MM.1S (cell line): ENCODE measurements at regions not wholly inside any gene's neighbourhood (a gene's known extent, or its start where the extent isn't known, plus 50 kb on each side); places are given as distances from the start of the nearest gene placed in this dataset.

Experiments used
- EZH2phosphoT487 ChIP-seq: fragments of 300-600 bp; sonication (generic); IDR thresholded peaks from 2 replicates; pipeline ENCODE4 v1.6.1; 2018; ENCODE audit warnings: antibody characterized with exemption, low read length
- TF ChIP-seq, protein P1 (sequence below): fragments of 300-600 bp; sonication (generic); IDR thresholded peaks from 2 replicates; pipeline ENCODE4 v1.5.1; 2016; ENCODE audit warnings: antibody characterized with exemption, low read length, mixed read lengths

DNA sequence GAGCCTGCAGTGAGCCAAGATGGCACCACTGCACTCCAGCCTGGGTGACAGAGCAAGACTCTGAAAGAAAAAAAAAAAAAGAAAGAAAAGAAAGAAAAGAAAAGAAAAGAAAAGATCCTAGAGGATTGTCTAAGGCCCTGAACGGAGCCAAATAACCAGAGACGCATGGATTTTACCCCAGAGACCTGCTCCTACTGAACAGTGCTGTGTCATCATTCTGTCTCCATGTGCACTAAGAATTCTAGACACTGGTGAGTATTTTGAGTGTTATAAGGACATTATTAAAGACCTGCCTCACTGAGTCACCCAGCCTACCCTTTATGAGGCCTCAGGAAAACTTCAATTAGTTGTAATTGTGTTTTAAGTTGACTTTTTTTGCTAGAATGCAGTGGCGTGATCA, 61.9 kb upstream of the RIOK3 start:
- TF ChIP-seq, protein P1, sequence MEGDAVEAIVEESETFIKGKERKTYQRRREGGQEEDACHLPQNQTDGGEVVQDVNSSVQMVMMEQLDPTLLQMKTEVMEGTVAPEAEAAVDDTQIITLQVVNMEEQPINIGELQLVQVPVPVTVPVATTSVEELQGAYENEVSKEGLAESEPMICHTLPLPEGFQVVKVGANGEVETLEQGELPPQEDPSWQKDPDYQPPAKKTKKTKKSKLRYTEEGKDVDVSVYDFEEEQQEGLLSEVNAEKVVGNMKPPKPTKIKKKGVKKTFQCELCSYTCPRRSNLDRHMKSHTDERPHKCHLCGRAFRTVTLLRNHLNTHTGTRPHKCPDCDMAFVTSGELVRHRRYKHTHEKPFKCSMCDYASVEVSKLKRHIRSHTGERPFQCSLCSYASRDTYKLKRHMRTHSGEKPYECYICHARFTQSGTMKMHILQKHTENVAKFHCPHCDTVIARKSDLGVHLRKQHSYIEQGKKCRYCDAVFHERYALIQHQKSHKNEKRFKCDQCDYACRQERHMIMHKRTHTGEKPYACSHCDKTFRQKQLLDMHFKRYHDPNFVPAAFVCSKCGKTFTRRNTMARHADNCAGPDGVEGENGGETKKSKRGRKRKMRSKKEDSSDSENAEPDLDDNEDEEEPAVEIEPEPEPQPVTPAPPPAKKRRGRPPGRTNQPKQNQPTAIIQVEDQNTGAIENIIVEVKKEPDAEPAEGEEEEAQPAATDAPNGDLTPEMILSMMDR: no peak
- no peak for TF ChIP-seq EZH2phosphoT487
